B cell (primary cell): ENCODE measurements at regions not wholly inside any gene's neighbourhood (a gene's known extent, or its start where the extent isn't known, plus 50 kb on each side); places are given as distances from the start of the nearest gene placed in this dataset.

Experiments
- EZH2 ChIP-seq: IDR thresholded peaks from 2 replicates; pipeline ENCODE4 v1.6.1; 2012; ENCODE audit warnings: borderline replicate concordance, low read depth, mild to moderate bottlenecking, moderate library complexity, low read length; ENCODE audit not compliant: insufficient read depth, poor library complexity, severe bottlenecking
- TF ChIP-seq, protein P1 (sequence below): fragments of 200-600 bp; IDR thresholded peaks from one replicate; pipeline ENCODE4 v1.8.0; 2022; ENCODE audit warnings: antibody characterized with exemption, mild to moderate bottlenecking

DNA sequence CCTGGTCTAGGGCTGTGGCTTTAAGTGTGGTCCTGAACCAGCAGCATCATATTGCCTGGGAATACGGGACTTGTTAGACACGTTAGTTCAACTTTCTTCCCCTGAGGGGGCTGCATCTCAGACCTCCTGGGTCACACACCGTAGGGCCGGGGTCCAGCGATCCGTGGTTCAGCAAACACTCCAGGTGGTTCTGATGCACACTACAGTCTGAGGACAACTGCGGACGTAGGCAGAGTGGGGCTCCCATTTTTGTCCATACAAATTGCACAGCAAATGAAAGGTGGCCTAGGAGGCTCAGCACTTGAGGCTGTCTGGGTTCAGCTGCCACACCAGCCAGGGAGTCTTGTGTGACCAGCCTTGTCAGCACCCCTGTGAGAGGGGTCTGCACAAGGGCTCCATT lies 233.1 kb downstream of the QKI start:
- TF ChIP-seq, protein P1, sequence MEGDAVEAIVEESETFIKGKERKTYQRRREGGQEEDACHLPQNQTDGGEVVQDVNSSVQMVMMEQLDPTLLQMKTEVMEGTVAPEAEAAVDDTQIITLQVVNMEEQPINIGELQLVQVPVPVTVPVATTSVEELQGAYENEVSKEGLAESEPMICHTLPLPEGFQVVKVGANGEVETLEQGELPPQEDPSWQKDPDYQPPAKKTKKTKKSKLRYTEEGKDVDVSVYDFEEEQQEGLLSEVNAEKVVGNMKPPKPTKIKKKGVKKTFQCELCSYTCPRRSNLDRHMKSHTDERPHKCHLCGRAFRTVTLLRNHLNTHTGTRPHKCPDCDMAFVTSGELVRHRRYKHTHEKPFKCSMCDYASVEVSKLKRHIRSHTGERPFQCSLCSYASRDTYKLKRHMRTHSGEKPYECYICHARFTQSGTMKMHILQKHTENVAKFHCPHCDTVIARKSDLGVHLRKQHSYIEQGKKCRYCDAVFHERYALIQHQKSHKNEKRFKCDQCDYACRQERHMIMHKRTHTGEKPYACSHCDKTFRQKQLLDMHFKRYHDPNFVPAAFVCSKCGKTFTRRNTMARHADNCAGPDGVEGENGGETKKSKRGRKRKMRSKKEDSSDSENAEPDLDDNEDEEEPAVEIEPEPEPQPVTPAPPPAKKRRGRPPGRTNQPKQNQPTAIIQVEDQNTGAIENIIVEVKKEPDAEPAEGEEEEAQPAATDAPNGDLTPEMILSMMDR, result no peak
- no peak for TF ChIP-seq EZH2
